ENCODE measurements at regions not wholly inside any gene's neighbourhood (a gene's known extent, or its start where the extent isn't known, plus 50 kb on each side); places are given as distances from the start of the nearest gene placed in this dataset.

- TF ChIP-seq, protein P1, sequence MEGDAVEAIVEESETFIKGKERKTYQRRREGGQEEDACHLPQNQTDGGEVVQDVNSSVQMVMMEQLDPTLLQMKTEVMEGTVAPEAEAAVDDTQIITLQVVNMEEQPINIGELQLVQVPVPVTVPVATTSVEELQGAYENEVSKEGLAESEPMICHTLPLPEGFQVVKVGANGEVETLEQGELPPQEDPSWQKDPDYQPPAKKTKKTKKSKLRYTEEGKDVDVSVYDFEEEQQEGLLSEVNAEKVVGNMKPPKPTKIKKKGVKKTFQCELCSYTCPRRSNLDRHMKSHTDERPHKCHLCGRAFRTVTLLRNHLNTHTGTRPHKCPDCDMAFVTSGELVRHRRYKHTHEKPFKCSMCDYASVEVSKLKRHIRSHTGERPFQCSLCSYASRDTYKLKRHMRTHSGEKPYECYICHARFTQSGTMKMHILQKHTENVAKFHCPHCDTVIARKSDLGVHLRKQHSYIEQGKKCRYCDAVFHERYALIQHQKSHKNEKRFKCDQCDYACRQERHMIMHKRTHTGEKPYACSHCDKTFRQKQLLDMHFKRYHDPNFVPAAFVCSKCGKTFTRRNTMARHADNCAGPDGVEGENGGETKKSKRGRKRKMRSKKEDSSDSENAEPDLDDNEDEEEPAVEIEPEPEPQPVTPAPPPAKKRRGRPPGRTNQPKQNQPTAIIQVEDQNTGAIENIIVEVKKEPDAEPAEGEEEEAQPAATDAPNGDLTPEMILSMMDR (IDR thresholded peaks at IDR 0.05; ENCODE audit: insufficient read depth, low read length) = no peak
- no peak for TF ChIP-seq POLR2AphosphoS5 (IDR thresholded peaks at IDR 0.05; ENCODE audit: low read depth)
- TF ChIP-seq SPI1 (IDR thresholded peaks at IDR 0.05; ENCODE audit: borderline replicate concordance, low read depth) = no peak
These were observed 69.4 kb upstream of the ODC1 start for GRCh38 chr2:10517351-10518043.

Data from HL-60 (cell line).